Lung (tissue), 11 donors: ENCODE measurements at regions not wholly inside any gene's neighbourhood (a gene's known extent, or its start where the extent isn't known, plus 50 kb on each side); places are given as distances from the start of the nearest gene placed in this dataset.

Experiments used
- ATAC-seq: fragments of 200-7000 bp; cut with Tn5 transposase; one replicate; pipeline ENCODE4 v1.9.1; 2020; ENCODE audit warnings: moderate number of reproducible peaks; ENCODE audit not compliant: insufficient read depth, low FRiP score
- DNase-seq, 3 donors: peaks; one replicate each; pipeline ENCODE4 v3.0.0-alpha.2; 2013 to 2017
- H3K27ac ChIP-seq, 2 donors: one replicate each; pipeline ENCODE4 v1.5.1; 2013; ENCODE audit warnings: mild to moderate bottlenecking in 2 of 2, moderate library complexity in 2 of 2, control low read depth in 1 of 2, inconsistent platforms in 1 of 2, low read depth in 1 of 2, low read length in 1 of 2
- H3K27me3 ChIP-seq, 3 donors: one replicate each; pipeline ENCODE4 v1.5.1; 2013; ENCODE audit warnings: low read length in 2 of 3; ENCODE audit not compliant: control insufficient read depth in 3 of 3, insufficient read depth in 3 of 3
- H3K36me3 ChIP-seq, 4 donors: one replicate each; pipeline ENCODE4 v1.5.1; 2013; ENCODE audit warnings: low read length in 4 of 4, mild to moderate bottlenecking in 1 of 4, moderate library complexity in 1 of 4; ENCODE audit not compliant: control insufficient read depth in 4 of 4, insufficient read depth in 4 of 4
- H3K4me1 ChIP-seq, 5 donors: one replicate each; pipeline ENCODE4 v1.5.1; 2013; ENCODE audit warnings: low read length in 5 of 5, mild to moderate bottlenecking in 2 of 5, moderate library complexity in 1 of 5; ENCODE audit not compliant: control insufficient read depth in 5 of 5, insufficient read depth in 5 of 5
- H3K4me3 ChIP-seq: one replicate; pipeline ENCODE4 v1.5.1; 2013; ENCODE audit warnings: mild to moderate bottlenecking, control low read depth, moderate library complexity
- H3K9ac ChIP-seq, 2 donors: one replicate each; pipeline ENCODE4 v1.5.1; 2013; ENCODE audit warnings: low read length in 2 of 2, control low read depth in 1 of 2; ENCODE audit not compliant: insufficient read depth in 1 of 2
- H3K9me3 ChIP-seq, 4 donors: one replicate each; pipeline ENCODE4 v1.5.1; 2013; ENCODE audit warnings: low read length in 3 of 4, mild to moderate bottlenecking in 1 of 4, moderate library complexity in 1 of 4; ENCODE audit not compliant: control insufficient read depth in 4 of 4, insufficient read depth in 3 of 4
- WGBS, 2 donors: extraction: QIAGEN DNeasy Blood & Tissue Kit; methylation state at CpG; one replicate each; pipeline ENCODE4 v1.1.7; 2013; 5-methylcytosine and 5-hydroxymethylcytosine counted together
- TF ChIP-seq, protein P1 (sequence below): IDR thresholded peaks from 2 replicates; pipeline ENCODE4 v1.5.1; 2012; ENCODE audit warnings: mild to moderate bottlenecking; ENCODE audit errors: control extremely low read depth, extremely low read depth
- donor health status: control.
- donor health status: control.
- donor health status: Bipolar disorder and iron deficiency.
- donor health status: healthy.
- donor health status: DM: yes; HTN: yes; CAD: no.

DNA sequence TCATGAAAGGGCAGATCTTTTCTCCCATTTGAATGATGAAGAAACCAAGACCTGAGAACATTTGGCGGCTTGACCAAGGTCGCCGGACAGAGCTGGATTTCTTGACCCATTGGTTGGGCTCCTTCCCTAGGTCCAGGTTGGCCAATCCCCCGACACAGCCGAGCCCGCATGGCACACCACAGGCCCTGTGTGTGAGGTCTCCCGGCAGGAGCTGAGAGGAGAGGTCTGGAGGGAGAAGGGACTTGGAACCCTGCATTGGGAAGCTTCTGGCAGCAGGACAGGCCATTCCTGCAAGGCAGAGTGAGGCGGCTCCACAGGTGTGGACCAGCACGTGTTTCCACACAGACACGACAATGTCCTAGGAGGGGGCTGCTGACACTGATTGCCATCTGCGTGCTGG, 98.6 kb upstream of the THY1 start:
- no peak for ATAC-seq
- 87 to 94% methylated on average over 11 of the region's 11 CpGs for whole genome bisulfite sequencing, 2 donors
- H3K36me3 ChIP-seq = no peaks in the 10 kb centered on the region
- H3K27me3 ChIP-seq = peaks cover 0 to 8% (median 0%) of the 10 kb centered on the region in 3 donors
- no peak for DNase-seq
- no peak overlapping the region for H3K9ac ChIP-seq
- H3K4me1 ChIP-seq = no peaks in the 10 kb centered on the region
- TF ChIP-seq, protein P1, sequence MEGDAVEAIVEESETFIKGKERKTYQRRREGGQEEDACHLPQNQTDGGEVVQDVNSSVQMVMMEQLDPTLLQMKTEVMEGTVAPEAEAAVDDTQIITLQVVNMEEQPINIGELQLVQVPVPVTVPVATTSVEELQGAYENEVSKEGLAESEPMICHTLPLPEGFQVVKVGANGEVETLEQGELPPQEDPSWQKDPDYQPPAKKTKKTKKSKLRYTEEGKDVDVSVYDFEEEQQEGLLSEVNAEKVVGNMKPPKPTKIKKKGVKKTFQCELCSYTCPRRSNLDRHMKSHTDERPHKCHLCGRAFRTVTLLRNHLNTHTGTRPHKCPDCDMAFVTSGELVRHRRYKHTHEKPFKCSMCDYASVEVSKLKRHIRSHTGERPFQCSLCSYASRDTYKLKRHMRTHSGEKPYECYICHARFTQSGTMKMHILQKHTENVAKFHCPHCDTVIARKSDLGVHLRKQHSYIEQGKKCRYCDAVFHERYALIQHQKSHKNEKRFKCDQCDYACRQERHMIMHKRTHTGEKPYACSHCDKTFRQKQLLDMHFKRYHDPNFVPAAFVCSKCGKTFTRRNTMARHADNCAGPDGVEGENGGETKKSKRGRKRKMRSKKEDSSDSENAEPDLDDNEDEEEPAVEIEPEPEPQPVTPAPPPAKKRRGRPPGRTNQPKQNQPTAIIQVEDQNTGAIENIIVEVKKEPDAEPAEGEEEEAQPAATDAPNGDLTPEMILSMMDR = no peak
- H3K27ac ChIP-seq = no peak overlapping the region
- no peaks in the 10 kb centered on the region for H3K9me3 ChIP-seq
- no peak overlapping the region for H3K4me3 ChIP-seq

DNA sequence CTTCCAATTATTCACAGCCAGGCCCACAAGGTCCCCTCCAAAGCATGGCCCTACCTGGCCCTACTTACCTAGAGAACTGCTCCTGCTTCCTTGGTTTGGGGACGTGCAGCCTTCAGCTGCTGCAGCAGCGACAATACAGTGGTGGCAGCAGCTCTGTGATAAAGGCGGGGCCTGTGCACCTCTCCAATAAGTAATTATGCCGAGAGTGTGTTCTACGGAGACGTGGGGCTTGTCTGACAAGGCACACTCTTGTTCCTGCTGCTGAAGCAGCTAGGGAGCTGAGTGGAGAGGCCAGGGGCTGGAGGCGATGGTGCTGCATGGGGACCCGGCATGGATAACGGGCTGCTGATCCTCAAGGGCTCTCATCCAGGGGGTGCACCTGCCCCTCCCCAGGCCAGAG, 98.0 kb upstream of the THY1 start:
- WGBS, 2 donors = 74 to 86% methylated on average over 9 of the region's 9 CpGs
- TF ChIP-seq, protein P1 = no peak
- H3K27ac ChIP-seq = no peak overlapping the region
- DNase-seq (peak in 1 of 3 donors; percentile 0), ATAC-seq (no peak)
- H3K4me1 ChIP-seq = no peaks in the 10 kb centered on the region
- H3K4me3 ChIP-seq = no peak overlapping the region
- H3K9me3 ChIP-seq = no peaks in the 10 kb centered on the region
- no peaks in the 10 kb centered on the region for H3K36me3 ChIP-seq
- H3K9ac ChIP-seq = no peak overlapping the region
- H3K27me3 ChIP-seq = peaks cover 0 to 8% (median 0%) of the 10 kb centered on the region in 3 donors

DNA sequence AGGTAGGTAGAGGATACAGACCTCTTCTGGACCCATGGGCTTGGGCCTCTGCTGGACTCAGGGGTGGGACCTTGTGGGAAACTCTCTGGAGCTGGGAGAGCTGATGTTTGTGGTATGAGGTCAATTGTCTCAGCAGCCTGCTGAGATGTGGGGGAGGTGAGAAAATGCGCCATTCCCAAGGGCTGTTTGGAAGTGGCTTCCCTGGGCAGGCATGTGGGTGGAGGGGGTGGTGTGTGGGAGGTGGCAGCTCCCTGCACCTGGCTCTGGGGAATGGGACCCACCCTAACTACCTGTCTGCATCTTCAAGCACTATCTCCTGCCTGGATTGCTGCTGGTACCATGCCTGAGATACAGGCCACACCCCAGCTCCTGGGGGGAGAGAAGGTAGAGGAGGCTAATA, 97.4 kb upstream of the THY1 start:
- WGBS, 2 donors = 59 to 83% methylated on average over 1 of the region's 1 CpG
- DNase-seq (no peak), ATAC-seq (no peak)
- Histone ChIP-seq H3K4me1 (no peaks in the 10 kb centered on the region), H3K27me3 (peaks cover 0 to 8% (median 0%) of the 10 kb centered on the region in 3 donors), H3K27ac (no peak overlapping the region), H3K4me3 (no peak overlapping the region), H3K9me3 (no peaks in the 10 kb centered on the region), H3K36me3 (no peaks in the 10 kb centered on the region), H3K9ac (no peak overlapping the region)
- TF ChIP-seq, protein P1 = no peak

DNA sequence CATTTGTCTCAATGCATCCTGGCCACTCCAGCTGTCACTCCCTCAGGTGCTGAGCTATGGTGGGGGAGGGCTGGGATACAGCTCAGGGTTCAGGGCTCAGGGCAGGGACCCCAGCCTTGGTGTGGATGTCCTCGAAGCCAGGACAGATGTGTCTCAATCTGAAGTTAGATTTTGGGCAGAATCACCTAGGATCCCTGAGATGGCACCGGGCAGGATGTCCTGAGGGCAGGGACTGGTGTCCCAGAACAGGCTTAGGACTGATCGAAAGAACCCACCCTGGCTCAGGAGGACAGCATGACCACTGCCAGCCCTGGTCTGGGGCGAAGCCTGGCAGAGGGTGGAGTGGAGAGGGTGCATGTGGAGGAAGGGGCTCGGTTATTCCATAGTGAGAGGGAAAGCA, 96.8 kb upstream of the THY1 start:
- Histone ChIP-seq H3K4me1 (no peaks in the 10 kb centered on the region), H3K9ac (no peak overlapping the region), H3K36me3 (no peaks in the 10 kb centered on the region), H3K9me3 (no peaks in the 10 kb centered on the region), H3K27me3 (peaks cover 0 to 5% (median 0%) of the 10 kb centered on the region in 3 donors), H3K4me3 (no peak overlapping the region), H3K27ac (no peak overlapping the region)
- WGBS, 2 donors = 67 to 73% methylated on average over 5 of the region's 5 CpGs
- DNase-seq (no peak), ATAC-seq (no peak)
- TF ChIP-seq, protein P1 = no peak
